Trophoblast cell (in vitro differentiated cells and primary cell): ENCODE measurements at regions not wholly inside any gene's neighbourhood (a gene's known extent, or its start where the extent isn't known, plus 50 kb on each side); places are given as distances from the start of the nearest gene placed in this dataset.

Experiments
- DNase-seq, 2 donors: peaks; one replicate each; pipeline ENCODE4 v3.0.0-alpha.2; 2016
- H2AFZ ChIP-seq: 2 replicates; pipeline ENCODE4 v1.6.1; 2013; ENCODE audit warnings: low read length, moderate library complexity, mild to moderate bottlenecking; ENCODE audit not compliant: insufficient read depth, poor library complexity
- H2AK5ac ChIP-seq: 2 replicates; pipeline ENCODE4 v1.6.1; 2013; ENCODE audit warnings: mild to moderate bottlenecking, low read length
- H2BK120ac ChIP-seq: 2 replicates; pipeline ENCODE4 v1.6.1; 2013; ENCODE audit warnings: low read length, mild to moderate bottlenecking, moderate library complexity; ENCODE audit not compliant: insufficient read depth, poor library complexity
- H2BK12ac ChIP-seq: 2 replicates; pipeline ENCODE4 v1.6.1; 2013; ENCODE audit warnings: mild to moderate bottlenecking, low read length, moderate library complexity
- H2BK5ac ChIP-seq: 2 replicates; pipeline ENCODE4 v1.6.1; 2013; ENCODE audit warnings: low read length, low read depth, moderate library complexity, mild to moderate bottlenecking; ENCODE audit not compliant: poor library complexity
- H3K14ac ChIP-seq: 2 replicates; pipeline ENCODE4 v1.6.1; 2013; ENCODE audit warnings: mild to moderate bottlenecking, low read length
- H3K18ac ChIP-seq: 2 replicates; pipeline ENCODE4 v1.6.1; 2013; ENCODE audit warnings: mild to moderate bottlenecking, low read length
- H3K23ac ChIP-seq: 2 replicates; pipeline ENCODE4 v1.6.1; 2013; ENCODE audit warnings: low read length
- H3K27ac ChIP-seq: 2 replicates; pipeline ENCODE4 v1.5.1; 2013; ENCODE audit warnings: low read depth, mild to moderate bottlenecking, inconsistent platforms, low read length, moderate library complexity
- H3K27me3 ChIP-seq: 2 replicates; pipeline ENCODE4 v1.6.1; 2013; ENCODE audit warnings: inconsistent platforms, mild to moderate bottlenecking, low read length, moderate library complexity; ENCODE audit not compliant: insufficient read depth
- H3K36me3 ChIP-seq, 2 experiments: 1 replicate in 1 of 2; 2 replicates in 1 of 2; pipeline ENCODE4 v1.6.1; 2013; ENCODE audit warnings: low read length in 2 of 2, mild to moderate bottlenecking in 2 of 2, moderate library complexity in 1 of 2; ENCODE audit not compliant: insufficient read depth in 2 of 2, control insufficient read depth in 1 of 2
- H3K4ac ChIP-seq: 2 replicates; pipeline ENCODE4 v1.6.1; 2013; ENCODE audit warnings: low read depth, mild to moderate bottlenecking, low read length, moderate library complexity
- H3K4me1 ChIP-seq, 2 experiments: 1 replicate in 1 of 2; 2 replicates in 1 of 2; pipeline ENCODE4 v1.6.1; 2013; ENCODE audit warnings: low read length in 2 of 2, mild to moderate bottlenecking in 2 of 2, moderate library complexity in 1 of 2; ENCODE audit not compliant: insufficient read depth in 2 of 2, control insufficient read depth in 1 of 2
- H3K4me2 ChIP-seq: 2 replicates; pipeline ENCODE4 v1.6.1; 2013; ENCODE audit warnings: inconsistent platforms, mild to moderate bottlenecking, low read length, moderate library complexity
- H3K4me3 ChIP-seq: 2 replicates; pipeline ENCODE4 v1.5.1; 2013; ENCODE audit warnings: mild to moderate bottlenecking, low read depth, low read length, inconsistent platforms
- H3K79me1 ChIP-seq: one replicate; pipeline ENCODE4 v1.6.1; 2013; ENCODE audit warnings: low read length
- H3K79me2 ChIP-seq: 2 replicates; pipeline ENCODE4 v1.6.1; 2013; ENCODE audit warnings: low read length, mild to moderate bottlenecking; ENCODE audit not compliant: control insufficient read depth, insufficient read depth, poor library complexity
- H3K9ac ChIP-seq: 2 replicates; pipeline ENCODE4 v1.6.1; 2013; ENCODE audit warnings: mild to moderate bottlenecking, low read length
- H3K9me3 ChIP-seq: 2 replicates; pipeline ENCODE4 v1.6.1; 2013; ENCODE audit warnings: low read depth, mild to moderate bottlenecking, control low read depth, inconsistent platforms, low read length; ENCODE audit not compliant: insufficient read depth
- H4K12ac ChIP-seq: 2 replicates; pipeline ENCODE4 v1.6.1; 2013; ENCODE audit warnings: low read depth, mild to moderate bottlenecking, low read length, moderate library complexity
- H4K8ac ChIP-seq: 2 replicates; pipeline ENCODE4 v1.6.1; 2013; ENCODE audit warnings: low read depth, mild to moderate bottlenecking, low read length, moderate library complexity
- H4K91ac ChIP-seq: one replicate; pipeline ENCODE4 v1.6.1; 2013; ENCODE audit warnings: low read depth, mild to moderate bottlenecking, low read length, moderate library complexity
- WGBS: extraction: QIAGEN DNeasy Blood & Tissue Kit; methylation state at CpG from one replicate; pipeline ENCODE4 v1.1.7; 2013; ENCODE audit warnings: missing lambda C conversion rate; ENCODE audit not compliant: insufficient read length, insufficient coverage; ENCODE audit errors: extremely low coverage; 5-methylcytosine and 5-hydroxymethylcytosine counted together

- H3K36me3 ChIP-seq: no peaks in the 10 kb centered on the region
- H4K8ac ChIP-seq: no peak overlapping the region
- no peak overlapping the region for H3K23ac ChIP-seq
- no peak overlapping the region for H2BK12ac ChIP-seq
- no peak overlapping the region for H3K18ac ChIP-seq
- no peak overlapping the region for H3K4me2 ChIP-seq
- H3K4ac ChIP-seq: no peak overlapping the region
- no peak for DNase-seq
- H3K27ac ChIP-seq: no peak overlapping the region
- H2AFZ ChIP-seq: no peak overlapping the region
- H3K79me1 ChIP-seq: peaks cover 3% of the 10 kb centered on the region
- H2AK5ac ChIP-seq: no peak overlapping the region
- no peak overlapping the region for H4K12ac ChIP-seq
- WGBS: no CpG with 5 or more reads among the region's 4 CpGs
- peaks cover 0 to 7% of the 10 kb centered on the region in 2 experiments for H3K4me1 ChIP-seq
- no peak overlapping the region for H2BK5ac ChIP-seq
- no peak overlapping the region for H3K14ac ChIP-seq
- no peak overlapping the region for H2BK120ac ChIP-seq
- H3K4me3 ChIP-seq: no peak overlapping the region
- no peaks in the 10 kb centered on the region for H3K9me3 ChIP-seq
- no peaks in the 10 kb centered on the region for H3K79me2 ChIP-seq
- H3K27me3 ChIP-seq: no peaks in the 10 kb centered on the region
- no peak overlapping the region for H3K9ac ChIP-seq
- no peak overlapping the region for H4K91ac ChIP-seq
Observed at GRCh38 chr4:111869339-111869738, 275.9 kb upstream of the FAM241A start.

- H3K18ac ChIP-seq: no peak overlapping the region
- no peak for DNase-seq
- peaks cover 0 to 7% of the 10 kb centered on the region in 2 experiments for H3K4me1 ChIP-seq
- H2BK120ac ChIP-seq: no peak overlapping the region
- H2AFZ ChIP-seq: no peak overlapping the region
- H3K4ac ChIP-seq: no peak overlapping the region
- no peaks in the 10 kb centered on the region for H3K9me3 ChIP-seq
- no peaks in the 10 kb centered on the region for H3K27me3 ChIP-seq
- no peaks in the 10 kb centered on the region for H3K36me3 ChIP-seq
- H3K4me2 ChIP-seq: no peak overlapping the region
- no peak overlapping the region for H3K14ac ChIP-seq
- no peak overlapping the region for H3K4me3 ChIP-seq
- H2AK5ac ChIP-seq: no peak overlapping the region
- peaks cover 3% of the 10 kb centered on the region for H3K79me1 ChIP-seq
- H4K8ac ChIP-seq: no peak overlapping the region
- no peak overlapping the region for H3K23ac ChIP-seq
- no CpG with 5 or more reads among the region's 1 CpG for WGBS
- H3K9ac ChIP-seq: no peak overlapping the region
- H2BK5ac ChIP-seq: no peak overlapping the region
- H4K12ac ChIP-seq: no peak overlapping the region
- no peak overlapping the region for H3K27ac ChIP-seq
- H2BK12ac ChIP-seq: no peak overlapping the region
- no peaks in the 10 kb centered on the region for H3K79me2 ChIP-seq
- H4K91ac ChIP-seq: no peak overlapping the region
Observed at GRCh38 chr4:111871802-111872201, 273.5 kb upstream of the FAM241A start.

GRCh38 chr4:111873801-111874200 lies 271.5 kb upstream of the FAM241A start:
- Histone ChIP-seq H2BK12ac (no peak overlapping the region), H3K14ac (no peak overlapping the region), H4K8ac (no peak overlapping the region), H4K91ac (no peak overlapping the region), H3K79me2 (no peaks in the 10 kb centered on the region), H3K36me3 (no peaks in the 10 kb centered on the region), H2BK5ac (no peak overlapping the region), H3K9me3 (no peaks in the 10 kb centered on the region), H2AK5ac (no peak overlapping the region), H3K27me3 (no peaks in the 10 kb centered on the region), H3K18ac (no peak overlapping the region), H2AFZ (no peak overlapping the region), H3K4ac (no peak overlapping the region), H3K9ac (no peak overlapping the region), H3K4me1 (peaks cover 0 to 3% of the 10 kb centered on the region in 2 experiments), H3K4me2 (no peak overlapping the region), H3K4me3 (no peak overlapping the region), H4K12ac (no peak overlapping the region), H3K27ac (no peak overlapping the region), H3K23ac (no peak overlapping the region), H3K79me1 (peaks cover 3% of the 10 kb centered on the region), H2BK120ac (no peak overlapping the region)
- no CpG with 5 or more reads among the region's 4 CpGs for WGBS
- no peak for DNase-seq

GRCh38 chr4:111879539-111879938 lies 265.7 kb upstream of the FAM241A start:
- no peak overlapping the region for H2AFZ ChIP-seq

More at GRCh38 chr4:111879539-111879938, 265.7 kb upstream of the FAM241A start:
- Histone ChIP-seq H2AK5ac (no peak overlapping the region), H3K4me3 (no peak overlapping the region), H3K36me3 (no peaks in the 10 kb centered on the region), H3K14ac (no peak overlapping the region), H4K12ac (no peak overlapping the region), H3K9ac (no peak overlapping the region), H3K4me1 (peaks cover 0 to 1% of the 10 kb centered on the region in 2 experiments), H2BK120ac (no peak overlapping the region), H3K79me1 (no peaks in the 10 kb centered on the region), H3K4me2 (no peak overlapping the region), H3K9me3 (no peaks in the 10 kb centered on the region), H3K27ac (no peak overlapping the region), H3K79me2 (no peaks in the 10 kb centered on the region), H2BK12ac (no peak overlapping the region), H3K18ac (no peak overlapping the region), H4K8ac (no peak overlapping the region), H3K4ac (no peak overlapping the region), H3K27me3 (no peaks in the 10 kb centered on the region), H2BK5ac (no peak overlapping the region), H3K23ac (no peak overlapping the region), H4K91ac (no peak overlapping the region)
- DNase-seq: no peak
